Loucy (cell line): ENCODE measurements at regions not wholly inside any gene's neighbourhood (a gene's known extent, or its start where the extent isn't known, plus 50 kb on each side); places are given as distances from the start of the nearest gene placed in this dataset.
"Not testable (repeated sequence)": the region's sequence is repeated elsewhere in the genome, so short reads cannot be mapped to it uniquely, and the experiment has no call there.

Source experiments
- EZH2phosphoT487 ChIP-seq: fragments of 200-600 bp; IDR thresholded peaks from 2 replicates; pipeline ENCODE4 v1.6.1; 2018; ENCODE audit warnings: antibody characterized with exemption, mild to moderate bottlenecking, moderate library complexity, borderline replicate concordance
- TF ChIP-seq, protein P1 (sequence below): fragments of 200-600 bp; sonication (generic); conservative IDR thresholded peaks from 2 replicates; pipeline ENCODE4 v1.5.1; 2014; ENCODE audit warnings: mild to moderate bottlenecking, antibody characterized with exemption, low read length

DNA sequence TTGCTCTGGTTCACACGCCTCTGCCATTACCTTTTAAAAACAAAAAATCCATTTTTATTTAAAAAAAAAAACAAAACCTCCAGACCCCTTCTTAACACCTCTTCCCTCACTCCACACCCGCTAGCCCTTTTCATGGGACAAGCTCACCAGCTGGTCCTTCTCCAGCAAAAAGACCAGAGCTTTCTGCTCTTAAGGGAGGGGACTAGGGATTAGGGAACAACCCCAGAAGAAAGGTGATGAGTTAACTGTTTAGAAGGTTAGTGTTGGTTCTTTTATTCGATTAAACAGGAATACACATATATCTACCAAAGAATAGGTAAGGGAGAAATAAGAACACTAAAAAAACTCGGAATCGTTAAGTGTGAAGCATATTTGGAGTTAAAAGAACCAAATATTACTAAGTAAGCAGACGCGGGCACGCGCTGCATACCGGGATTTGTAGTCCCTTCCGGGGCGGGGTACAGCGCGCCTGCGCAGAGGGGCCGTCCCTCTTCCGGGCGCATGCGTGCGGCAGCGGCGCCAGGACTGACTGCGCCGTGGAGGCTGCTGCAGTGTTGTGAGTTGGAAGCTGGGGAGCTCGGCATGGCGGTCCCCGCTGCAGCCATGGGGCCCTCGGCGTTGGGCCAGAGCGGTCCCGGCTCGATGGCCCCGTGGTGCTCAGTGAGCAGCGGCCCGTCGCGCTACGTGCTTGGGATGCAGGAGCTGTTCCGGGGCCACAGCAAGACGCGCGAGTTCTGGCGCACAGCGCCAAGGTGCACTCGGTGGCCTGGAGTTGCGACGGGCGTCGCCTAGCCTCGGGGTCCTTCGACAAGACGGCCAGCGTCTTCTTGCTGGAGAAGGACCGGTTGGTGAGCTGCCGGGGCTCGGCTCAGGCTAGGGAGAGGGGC lies 92.6 kb upstream of the FAM153A start:
- not testable (repeated sequence) for TF ChIP-seq EZH2phosphoT487
- TF ChIP-seq, protein P1, sequence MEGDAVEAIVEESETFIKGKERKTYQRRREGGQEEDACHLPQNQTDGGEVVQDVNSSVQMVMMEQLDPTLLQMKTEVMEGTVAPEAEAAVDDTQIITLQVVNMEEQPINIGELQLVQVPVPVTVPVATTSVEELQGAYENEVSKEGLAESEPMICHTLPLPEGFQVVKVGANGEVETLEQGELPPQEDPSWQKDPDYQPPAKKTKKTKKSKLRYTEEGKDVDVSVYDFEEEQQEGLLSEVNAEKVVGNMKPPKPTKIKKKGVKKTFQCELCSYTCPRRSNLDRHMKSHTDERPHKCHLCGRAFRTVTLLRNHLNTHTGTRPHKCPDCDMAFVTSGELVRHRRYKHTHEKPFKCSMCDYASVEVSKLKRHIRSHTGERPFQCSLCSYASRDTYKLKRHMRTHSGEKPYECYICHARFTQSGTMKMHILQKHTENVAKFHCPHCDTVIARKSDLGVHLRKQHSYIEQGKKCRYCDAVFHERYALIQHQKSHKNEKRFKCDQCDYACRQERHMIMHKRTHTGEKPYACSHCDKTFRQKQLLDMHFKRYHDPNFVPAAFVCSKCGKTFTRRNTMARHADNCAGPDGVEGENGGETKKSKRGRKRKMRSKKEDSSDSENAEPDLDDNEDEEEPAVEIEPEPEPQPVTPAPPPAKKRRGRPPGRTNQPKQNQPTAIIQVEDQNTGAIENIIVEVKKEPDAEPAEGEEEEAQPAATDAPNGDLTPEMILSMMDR: not testable (repeated sequence)
